LoVo (cell line): ENCODE measurements at regions not wholly inside any gene's neighbourhood (a gene's known extent, or its start where the extent isn't known, plus 50 kb on each side); places are given as distances from the start of the nearest gene placed in this dataset.
"Not testable (repeated sequence)": the region's sequence is repeated elsewhere in the genome, so short reads cannot be mapped to it uniquely, and the experiment has no call there.

Experiments used
- DNase-seq: peaks from one replicate; pipeline ENCODE4 v3.0.0-alpha.2; 2016; ENCODE audit warnings: low spot score

- no peak for DNase-seq
Observed at GRCh38 chr19:30943101-30943843, 406.0 kb downstream of the TSHZ3 start.

GRCh38 chr19:30942636-30943035 is 406.6 kb downstream of the TSHZ3 start:
- no peak for DNase-seq

DNA sequence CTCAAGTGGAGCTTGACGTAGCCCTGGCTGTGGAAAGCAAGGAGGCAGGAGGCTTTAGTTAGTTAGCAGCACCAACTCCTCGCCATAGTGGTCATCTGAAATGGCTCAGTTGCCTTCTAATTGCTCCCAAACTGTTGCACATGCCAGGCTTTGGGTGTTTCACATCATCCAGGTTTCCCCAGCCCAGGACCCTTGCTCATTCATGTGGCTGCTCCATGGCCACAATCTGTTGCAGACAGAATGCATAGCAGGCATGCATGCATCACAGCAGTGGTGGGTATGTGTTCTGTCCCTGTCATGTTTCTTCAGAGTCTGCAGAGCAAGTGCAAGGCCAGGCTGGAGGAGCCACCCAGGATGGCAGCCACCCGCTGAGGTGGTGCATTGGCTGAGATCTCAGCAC is 407.6 kb downstream of the TSHZ3 start:
- no peak for DNase-seq

- no peak for DNase-seq
Observed at GRCh38 chr19:30936276-30936675, 413.0 kb downstream of the TSHZ3 start.

DNA sequence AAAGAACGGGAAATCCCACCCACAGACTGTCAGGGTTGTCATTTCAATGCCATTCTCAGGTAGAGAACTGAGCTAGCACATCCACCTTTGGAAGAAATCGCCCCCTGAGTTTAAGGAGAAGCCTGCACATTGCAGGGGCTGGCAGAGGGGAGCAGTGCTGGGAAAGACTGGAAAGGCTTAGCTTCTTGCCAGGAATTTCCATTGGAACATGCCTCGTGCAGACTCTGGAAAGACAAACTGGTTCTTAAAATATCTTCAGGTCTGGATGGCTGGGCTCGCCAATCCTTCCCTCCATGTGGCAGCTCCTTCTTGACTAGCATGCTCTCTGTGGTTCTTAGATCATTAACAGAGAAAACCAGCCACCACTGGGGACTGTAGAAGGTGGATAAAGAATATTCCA is 414.1 kb downstream of the TSHZ3 start:
- DNase-seq = no peak

DNA sequence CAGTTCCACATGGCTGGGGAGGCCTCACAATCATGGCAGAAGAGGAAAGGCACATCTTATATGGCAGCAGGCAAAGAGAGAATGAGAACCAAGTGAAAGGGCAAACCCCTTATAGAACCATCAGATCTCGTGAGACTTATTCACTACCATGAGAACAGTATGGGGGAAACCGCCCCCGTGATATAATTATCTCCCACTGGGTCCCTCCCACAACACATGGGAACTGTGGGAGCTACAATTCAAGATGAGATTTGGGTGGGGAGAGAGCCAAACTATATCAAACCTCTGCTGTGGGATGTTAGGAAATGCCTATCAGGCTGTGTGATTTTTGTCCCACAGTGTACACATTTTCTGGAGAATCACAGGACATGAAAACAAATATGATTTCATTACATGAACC is 415.8 kb downstream of the TSHZ3 start:
- DNase-seq = not testable (repeated sequence)

DNA sequence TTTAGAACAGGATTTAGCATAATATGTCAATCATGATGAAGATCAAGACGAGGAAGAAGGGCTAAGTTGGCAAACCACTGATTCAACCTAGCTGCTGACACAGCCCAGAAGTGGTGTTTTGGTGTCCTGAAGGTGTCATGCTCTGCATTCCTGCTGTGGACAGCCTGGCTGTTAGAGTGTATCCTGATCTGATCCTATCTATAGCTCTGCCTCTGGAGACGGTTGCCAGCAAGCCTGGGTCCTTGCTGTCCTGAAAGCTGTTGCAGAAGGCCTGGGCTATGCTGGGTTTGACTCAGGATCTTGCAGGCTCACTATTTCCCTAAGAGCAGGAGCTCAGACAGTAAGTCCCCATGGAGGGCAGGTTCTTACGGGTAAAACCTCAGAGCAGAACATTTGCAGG is 416.4 kb downstream of the TSHZ3 start:
- DNase-seq = no peak

DNA sequence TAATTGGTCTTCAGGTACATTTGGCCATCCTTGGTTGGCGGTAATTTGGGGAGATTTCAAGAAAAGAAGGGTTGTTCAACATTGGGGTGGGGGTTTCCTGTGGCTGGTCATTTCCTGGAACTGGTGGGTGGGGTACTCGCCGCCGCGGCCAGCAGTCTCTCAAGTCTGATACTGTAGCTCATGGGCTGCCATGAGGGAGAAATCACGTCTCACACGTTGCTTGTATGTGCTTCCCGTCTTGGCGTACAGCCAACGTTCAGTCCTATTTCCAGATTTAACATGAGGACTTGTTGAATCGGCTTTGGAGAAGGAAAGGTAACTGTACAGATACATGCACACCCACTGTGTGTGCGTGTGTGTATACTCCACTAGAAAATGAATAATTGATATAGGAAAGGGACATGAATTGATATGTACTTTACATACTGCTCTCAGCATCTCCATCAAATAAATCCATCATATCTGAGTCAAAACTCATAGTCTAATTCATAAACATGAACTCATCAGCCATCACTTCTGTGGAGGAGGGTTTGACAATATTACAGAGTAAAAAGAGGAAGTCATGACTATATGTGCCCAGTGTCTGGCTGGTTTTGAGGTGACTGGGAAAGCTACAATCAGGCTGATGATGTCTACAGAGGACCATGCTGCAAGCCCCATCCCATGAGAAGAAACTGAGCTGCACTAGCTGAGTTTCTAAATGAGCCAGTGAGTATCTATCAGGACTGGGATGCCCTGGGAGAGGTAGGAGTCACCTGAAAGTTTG is 418.1 kb downstream of the TSHZ3 start:
- DNase-seq = no peak

GRCh38 chr19:30927705-30928104 is 421.5 kb downstream of the TSHZ3 start:
- DNase-seq = no peak

DNA sequence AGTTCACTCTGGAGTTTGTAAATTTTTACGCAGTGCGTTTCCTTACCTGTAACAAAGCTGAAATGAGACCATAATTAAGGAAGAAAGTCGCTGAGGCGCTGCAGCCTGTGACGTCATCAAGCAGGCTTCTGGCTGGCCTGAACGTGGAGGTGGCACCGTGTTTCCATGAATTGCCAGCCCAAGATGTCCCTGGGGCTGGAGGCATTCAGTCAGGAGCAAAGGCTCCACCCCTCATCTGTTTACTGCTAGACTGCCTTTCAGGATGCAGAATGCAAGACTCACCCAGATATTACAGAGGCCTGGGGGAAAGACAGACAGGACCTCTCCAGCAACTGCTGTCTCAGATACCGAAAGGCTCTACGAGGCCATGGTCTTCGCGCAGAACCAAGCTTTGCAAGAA is 424.6 kb downstream of the TSHZ3 start:
- DNase-seq = no peak

DNA sequence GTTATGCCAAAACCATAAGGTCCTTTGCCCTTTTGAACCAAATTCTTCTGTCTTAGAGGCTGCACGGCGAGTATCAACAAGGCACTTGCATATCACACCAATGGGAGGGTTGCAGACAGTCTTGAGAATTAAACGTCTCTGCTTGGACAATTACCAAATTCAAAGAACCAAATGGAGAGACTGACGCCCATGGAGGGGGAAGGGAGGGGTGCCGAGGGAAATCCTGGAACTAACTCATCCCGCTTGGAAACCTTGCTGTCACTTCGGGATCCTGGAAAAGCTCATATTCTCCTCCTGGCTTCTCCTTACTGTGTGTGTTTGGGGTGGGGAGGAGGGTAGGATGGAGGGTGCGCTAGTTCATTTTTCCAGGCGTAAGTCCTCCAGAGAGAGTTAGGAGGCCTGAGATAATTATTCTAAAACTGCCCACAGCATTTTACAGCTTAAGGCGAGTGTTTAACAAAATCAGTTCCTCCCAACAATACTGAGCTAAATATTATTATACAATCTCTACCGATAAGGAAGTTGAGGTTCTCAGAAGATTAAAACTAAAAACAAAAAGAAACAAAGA is 425.1 kb downstream of the TSHZ3 start:
- DNase-seq = no peak

- no peak for DNase-seq
Observed at GRCh38 chr19:30923621-30924020, 425.6 kb downstream of the TSHZ3 start.

- no peak for DNase-seq
Observed at GRCh38 chr19:30923096-30923495, 426.1 kb downstream of the TSHZ3 start.

- no peak for DNase-seq
Observed at GRCh38 chr19:30920222-30920621, 429.0 kb downstream of the TSHZ3 start.

GRCh38 chr19:30919737-30920136 is 429.5 kb downstream of the TSHZ3 start:
- no peak for DNase-seq

- DNase-seq = no peak
Observed at GRCh38 chr19:30916238-30916637, 433.0 kb downstream of the TSHZ3 start.

GRCh38 chr19:30911491-30911890 is 437.7 kb downstream of the TSHZ3 start:
- DNase-seq = no peak

- no peak for DNase-seq
Observed at GRCh38 chr19:30910485-30911240, 438.6 kb downstream of the TSHZ3 start.

DNA sequence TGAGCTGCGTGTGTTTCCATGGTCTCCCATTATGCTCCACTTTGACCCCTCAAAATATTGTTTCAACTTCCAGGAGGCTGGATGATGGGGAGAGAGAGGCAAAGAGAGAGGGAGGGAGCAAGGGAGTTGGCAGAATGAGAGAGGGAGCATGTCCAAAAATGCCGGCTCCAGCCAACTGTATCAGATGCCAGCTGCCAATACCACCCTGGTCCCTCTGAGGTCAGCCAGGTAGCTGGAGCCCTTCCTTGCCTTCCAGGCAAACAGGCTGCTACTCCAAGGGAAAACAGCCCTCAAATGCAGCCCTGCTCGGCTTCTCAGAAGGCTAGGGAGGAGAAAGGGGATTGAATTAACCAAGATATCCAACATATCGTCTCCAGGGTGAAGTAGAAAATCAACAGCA is 440.0 kb downstream of the TSHZ3 start:
- DNase-seq = no peak

DNA sequence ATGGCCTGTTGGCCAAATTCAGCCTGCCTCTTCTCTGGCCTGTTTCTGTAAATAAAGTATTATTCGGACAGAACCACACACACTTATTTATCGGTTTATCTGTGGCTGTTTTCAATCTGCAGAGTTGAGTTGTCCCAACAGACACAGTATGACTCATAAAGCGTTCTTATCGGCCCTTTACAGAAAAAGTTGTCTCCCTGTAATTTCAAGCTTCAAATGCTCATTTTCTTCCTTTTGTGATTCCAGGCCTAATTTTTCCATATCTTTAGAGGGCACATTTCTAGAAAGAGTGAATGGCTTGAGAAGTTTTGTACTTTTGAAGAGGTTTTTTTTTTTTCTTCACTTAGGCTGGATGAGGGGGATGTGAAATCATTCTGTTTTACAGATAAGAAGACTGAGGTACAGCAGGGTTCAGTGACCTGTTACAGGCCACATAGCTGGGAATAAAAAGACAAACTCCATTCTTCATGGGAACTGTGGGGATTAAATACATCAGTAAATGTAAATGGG is 440.9 kb downstream of the TSHZ3 start:
- DNase-seq = no peak

GRCh38 chr19:30906871-30907270 is 442.4 kb downstream of the TSHZ3 start:
- DNase-seq = no peak

- DNase-seq = no peak
Observed at GRCh38 chr19:30900051-30900450, 449.2 kb downstream of the TSHZ3 start.
